ENCODE measurements at regions not wholly inside any gene's neighbourhood (a gene's known extent, or its start where the extent isn't known, plus 50 kb on each side); places are given as distances from the start of the nearest gene placed in this dataset.
"Not testable (repeated sequence)": the region's sequence is repeated elsewhere in the genome, so short reads cannot be mapped to it uniquely, and the experiment has no call there.

GRCh38 chr3:10109-10996 is 186.2 kb upstream of the CHL1 start:
- H3K4me3 ChIP-seq, H3K36me3 ChIP-seq: not testable (repeated sequence)
- WGBS, 2 donors = no CpG with 5 or more reads among the region's 15 CpGs

GRCh38 chr3:11734-12133 is 184.8 kb upstream of the CHL1 start:
- H3K9me3 ChIP-seq = no peaks in the 10 kb centered on the region
- no peak overlapping the region for H3K4me3 ChIP-seq
- no peak overlapping the region for H3K27ac ChIP-seq
- no peaks in the 10 kb centered on the region for H3K36me3 ChIP-seq
- TF ChIP-seq EP300 (IDR thresholded peaks at IDR 0.05) (no peak), CTCF (IDR thresholded peaks at IDR 0.05) (no peak), POLR2A (IDR thresholded peaks at IDR 0.05) (no peak)
- 76 to 80% methylated on average over 11 to 22 of the region's 22 CpGs for WGBS, 2 donors
- no peaks in the 10 kb centered on the region for H3K4me1 ChIP-seq
- DNase-seq (ENCODE audit: low spot score in 2 of 2) = no peak
- no peaks in the 10 kb centered on the region for H3K27me3 ChIP-seq

More at GRCh38 chr3:10109-10996, 186.2 kb upstream of the CHL1 start:
- H3K4me1 ChIP-seq; H3K27me3 ChIP-seq; H3K9me3 ChIP-seq; DNase-seq (ENCODE audit: low spot score in 2 of 2); H3K27ac ChIP-seq: not testable (repeated sequence)

GRCh38 chr3:14652-15051 is 181.9 kb upstream of the CHL1 start:
- Histone ChIP-seq H3K4me3 (no peak overlapping the region), H3K27me3 (no peaks in the 10 kb centered on the region), H3K4me1 (no peaks in the 10 kb centered on the region), H3K9me3 (no peaks in the 10 kb centered on the region), H3K27ac (no peak overlapping the region), H3K36me3 (no peaks in the 10 kb centered on the region)
- 76 to 85% methylated on average over 3 of the region's 3 CpGs for WGBS, 2 donors
- no peak for DNase-seq (ENCODE audit: low spot score in 2 of 2)
- TF ChIP-seq POLR2A (IDR thresholded peaks at IDR 0.05) = no peak
- no peak for TF ChIP-seq CTCF (IDR thresholded peaks at IDR 0.05)
- TF ChIP-seq EP300 (IDR thresholded peaks at IDR 0.05) = no peak

- 79 to 84% methylated on average over 2 of the region's 2 CpGs for WGBS, 2 donors
- Histone ChIP-seq H3K9me3 (no peaks in the 10 kb centered on the region), H3K27me3 (no peaks in the 10 kb centered on the region), H3K27ac (no peak overlapping the region), H3K4me3 (no peak overlapping the region), H3K36me3 (no peaks in the 10 kb centered on the region), H3K4me1 (no peaks in the 10 kb centered on the region)
- no peak for TF ChIP-seq CTCF (IDR thresholded peaks at IDR 0.05)
- TF ChIP-seq POLR2A (IDR thresholded peaks at IDR 0.05) = no peak
- TF ChIP-seq EP300 (IDR thresholded peaks at IDR 0.05) = no peak
- no peak for DNase-seq (ENCODE audit: low spot score in 2 of 2)
Observed at GRCh38 chr3:16366-16765, 180.2 kb upstream of the CHL1 start.

- Histone ChIP-seq H3K27ac (no peak overlapping the region), H3K4me1 (no peaks in the 10 kb centered on the region), H3K4me3 (no peak overlapping the region), H3K36me3 (no peaks in the 10 kb centered on the region), H3K9me3 (no peaks in the 10 kb centered on the region), H3K27me3 (no peaks in the 10 kb centered on the region)
- no peak for DNase-seq (ENCODE audit: low spot score in 2 of 2)
- TF ChIP-seq CTCF (IDR thresholded peaks at IDR 0.05) (no peak), EP300 (IDR thresholded peaks at IDR 0.05) (no peak), POLR2A (IDR thresholded peaks at IDR 0.05) (no peak)
Observed at GRCh38 chr3:20421-20820, 176.1 kb upstream of the CHL1 start.
